HEK293 (cell line): ENCODE measurements at regions not wholly inside any gene's neighbourhood (a gene's known extent, or its start where the extent isn't known, plus 50 kb on each side); places are given as distances from the start of the nearest gene placed in this dataset.

ENCODE experiments used
- CTCF ChIP-seq: fragments of 450-650 bp; formaldehyde crosslinking; IDR thresholded peaks from 2 replicates; pipeline ENCODE4 v1.5.1; 2016; ENCODE audit warnings: missing biosample characterization, missing genetic modification characterization
- KLF10 ChIP-seq: fragments of 450-650 bp; IDR thresholded peaks from 2 replicates; pipeline ENCODE4 v1.5.1; 2018; ENCODE audit warnings: missing biosample characterization, mild to moderate bottlenecking, missing genetic modification characterization
- PATZ1 ChIP-seq: fragments of 450-650 bp; formaldehyde crosslinking; IDR thresholded peaks from 2 replicates; pipeline ENCODE4 v1.5.1; 2016; ENCODE audit warnings: missing biosample characterization, missing genetic modification characterization
- TCF7L2 ChIP-seq: IDR thresholded peaks from 2 replicates; pipeline ENCODE4 v1.6.1; 2011; ENCODE audit warnings: low read depth, mild to moderate bottlenecking, inconsistent platforms, low read length, moderate library complexity, borderline replicate concordance
- YY1 ChIP-seq: fragments of 450-650 bp; formaldehyde crosslinking; IDR thresholded peaks from 2 replicates; pipeline ENCODE4 v1.5.1; 2018; ENCODE audit warnings: missing biosample characterization, missing genetic modification characterization
- ZBTB20 ChIP-seq: fragments of 450-650 bp; formaldehyde crosslinking; IDR thresholded peaks from 2 replicates; pipeline ENCODE4 v1.5.1; 2016; ENCODE audit warnings: missing biosample characterization, missing genetic modification characterization
- ZBTB7A ChIP-seq: fragments of 450-650 bp; formaldehyde crosslinking; IDR thresholded peaks from 2 replicates; pipeline ENCODE4 v1.5.1; 2016; ENCODE audit warnings: low read depth, missing biosample characterization, missing genetic modification characterization
- ZBTB8A ChIP-seq: fragments of 450-650 bp; formaldehyde crosslinking; IDR thresholded peaks from 2 replicates; pipeline ENCODE4 v1.5.1; 2016; ENCODE audit warnings: missing biosample characterization, missing genetic modification characterization
- ZNF514 ChIP-seq: fragments of 450-650 bp; formaldehyde crosslinking; IDR thresholded peaks from 2 replicates; pipeline ENCODE4 v1.5.1; 2016; ENCODE audit warnings: missing biosample characterization, missing genetic modification characterization
- ZNF639 ChIP-seq: fragments of 450-650 bp; formaldehyde crosslinking; IDR thresholded peaks from 2 replicates; pipeline ENCODE4 v1.5.1; 2016; ENCODE audit warnings: missing biosample characterization, missing genetic modification characterization
- ZNF645 ChIP-seq: fragments of 450-650 bp; formaldehyde crosslinking; IDR thresholded peaks from 2 replicates; pipeline ENCODE4; 2016; ENCODE audit warnings: missing biosample characterization, missing genetic modification characterization
- ZNF664 ChIP-seq: fragments of 450-650 bp; formaldehyde crosslinking; IDR thresholded peaks from 2 replicates; pipeline ENCODE4 v1.5.1; 2016; ENCODE audit warnings: missing biosample characterization, missing genetic modification characterization
- ZNF670 ChIP-seq: fragments of 450-650 bp; formaldehyde crosslinking; IDR thresholded peaks from 2 replicates; pipeline ENCODE4 v1.5.1; 2016; ENCODE audit warnings: missing biosample characterization, missing genetic modification characterization, low read depth
- ZNF704 ChIP-seq: fragments of 450-650 bp; formaldehyde crosslinking; IDR thresholded peaks from 2 replicates; pipeline ENCODE4 v1.5.1; 2016; ENCODE audit warnings: missing biosample characterization, missing genetic modification characterization

GRCh38 chr10:21157664-21158063, 260.6 kb upstream of the NEBL start:
- no peak for TF ChIP-seq ZNF645 (tag by site-specific recombination)
- no peak for TF ChIP-seq TCF7L2
- TF ChIP-seq CTCF, result no peak
- TF ChIP-seq ZNF664 (tag by site-specific recombination), result no peak
- no peak for TF ChIP-seq ZNF670
- TF ChIP-seq ZNF514 (tag by site-specific recombination), result no peak
- no peak for TF ChIP-seq ZBTB20 (tag by site-specific recombination)
- TF ChIP-seq PATZ1 (tag by site-specific recombination), result no peak
- TF ChIP-seq ZBTB8A (tag by site-specific recombination), result no peak
- TF ChIP-seq YY1 (tag by site-specific recombination), result no peak
- no peak for TF ChIP-seq ZNF704
- TF ChIP-seq ZNF639 (tag by site-specific recombination), result no peak
- no peak for TF ChIP-seq ZBTB7A (tag by site-specific recombination)
- TF ChIP-seq KLF10 (tag by site-specific recombination), result no peak
